Kasumi-1 (cell line): ENCODE measurements at regions not wholly inside any gene's neighbourhood (a gene's known extent, or its start where the extent isn't known, plus 50 kb on each side); places are given as distances from the start of the nearest gene placed in this dataset.
"Not testable (repeated sequence)": the region's sequence is repeated elsewhere in the genome, so short reads cannot be mapped to it uniquely, and the experiment has no call there.

Experiments
- DNase-seq, 2 experiments: peaks; one replicate each; lab custom pipeline; 2025; lab: John Stamatoyannopoulos, UW

GRCh38 chr1:168457296-168457695 lies 86.5 kb downstream of the XCL2 start:
- not testable (repeated sequence) for DNase-seq

GRCh38 chr1:168455764-168456163 lies 88.0 kb downstream of the XCL2 start:
- DNase-seq, result no peak

GRCh38 chr1:168454211-168454815 lies 89.5 kb downstream of the XCL2 start:
- DNase-seq, result no peak

- DNase-seq, result no peak
Measured at GRCh38 chr1:168453056-168453455, 90.7 kb downstream of the XCL2 start.

GRCh38 chr1:168452329-168452728 lies 91.5 kb downstream of the XCL2 start:
- no peak for DNase-seq

- no peak for DNase-seq
Measured at GRCh38 chr1:168447871-168448270, 95.9 kb downstream of the XCL2 start.

GRCh38 chr1:168446081-168446480 lies 97.7 kb downstream of the XCL2 start:
- DNase-seq, result no peak

DNA sequence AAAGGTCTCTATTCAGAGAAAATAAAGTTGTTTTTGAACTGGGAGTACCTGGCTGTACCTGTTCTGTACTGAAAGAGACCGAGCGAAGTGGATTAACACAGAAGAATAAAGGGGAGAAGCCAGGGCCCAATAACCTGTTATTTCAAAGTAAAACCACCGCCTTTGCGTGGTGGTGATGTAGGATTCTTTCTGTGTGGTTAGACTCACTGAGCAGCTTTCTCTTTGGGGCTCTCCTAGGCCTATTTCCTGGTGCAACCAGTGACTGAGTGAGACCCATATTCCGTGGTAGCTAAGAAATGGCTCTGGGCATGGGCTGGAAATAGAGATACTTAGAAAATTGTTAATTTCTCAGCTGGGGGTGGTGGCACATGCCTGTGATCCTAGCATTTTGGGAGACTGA lies 99.9 kb downstream of the XCL2 start:
- DNase-seq, result no peak

DNA sequence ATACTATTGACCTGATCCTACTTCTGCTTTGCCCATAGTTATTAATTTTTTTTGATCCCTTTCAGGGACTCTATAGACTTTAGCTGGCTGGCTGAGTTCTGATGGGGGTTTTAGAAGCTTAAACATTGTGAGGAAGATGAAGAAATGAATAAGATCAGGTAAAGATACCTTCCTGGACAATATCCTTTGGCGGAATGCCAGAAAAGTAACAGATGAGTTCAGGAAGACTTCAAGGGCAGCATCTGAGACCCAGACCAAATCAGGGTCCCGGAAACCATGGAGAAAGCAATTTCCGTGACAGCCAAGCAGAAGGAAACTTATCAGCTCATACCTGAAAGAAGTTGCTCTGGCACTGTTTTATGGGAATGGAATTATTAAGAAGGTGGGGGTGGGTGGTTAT lies 100.4 kb downstream of the XCL2 start:
- DNase-seq, result no peak

DNA sequence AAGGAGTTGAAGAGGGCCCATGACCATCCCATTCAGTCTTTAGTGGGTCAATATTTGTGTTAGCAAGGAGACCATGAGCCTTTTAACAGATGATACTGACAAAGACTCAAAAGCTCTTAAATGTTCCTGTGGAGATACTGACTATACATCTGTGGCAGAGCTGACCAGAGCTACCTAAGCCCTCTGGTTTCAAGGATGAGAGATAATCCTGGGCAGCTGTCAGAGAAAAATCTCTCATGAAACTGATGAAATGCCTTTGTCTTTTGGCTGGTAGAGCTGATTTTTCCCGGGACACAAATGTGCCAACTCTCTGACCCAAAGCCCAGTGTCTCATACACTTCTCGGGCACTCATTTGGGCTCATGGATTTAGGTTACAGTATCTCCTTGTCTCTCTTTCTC lies 100.9 kb downstream of the XCL2 start:
- DNase-seq, result no peak

DNA sequence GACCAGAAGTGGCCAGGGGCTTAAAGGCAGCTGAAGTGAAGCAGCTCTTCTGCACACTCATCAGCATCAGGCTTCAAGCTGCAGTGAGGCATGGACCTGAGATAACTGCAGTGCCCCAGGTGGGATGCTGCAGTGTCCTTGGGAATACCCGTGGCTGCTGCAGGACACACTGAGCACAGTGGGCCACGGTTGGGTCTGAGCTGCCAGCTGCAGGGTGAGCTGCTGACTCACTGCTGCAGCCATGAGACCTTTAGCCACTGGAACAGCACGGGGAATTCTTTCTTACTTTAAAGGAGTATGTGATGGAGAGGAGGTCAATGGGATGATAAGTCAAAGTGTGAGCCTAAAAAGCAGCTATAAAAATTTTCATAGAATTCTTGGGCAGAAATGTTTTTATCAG lies 102.1 kb downstream of the XCL2 start:
- no peak for DNase-seq

GRCh38 chr1:168439456-168440375 lies 104.1 kb downstream of the XCL2 start:
- DNase-seq, result peak; percentile 97 to 98

DNA sequence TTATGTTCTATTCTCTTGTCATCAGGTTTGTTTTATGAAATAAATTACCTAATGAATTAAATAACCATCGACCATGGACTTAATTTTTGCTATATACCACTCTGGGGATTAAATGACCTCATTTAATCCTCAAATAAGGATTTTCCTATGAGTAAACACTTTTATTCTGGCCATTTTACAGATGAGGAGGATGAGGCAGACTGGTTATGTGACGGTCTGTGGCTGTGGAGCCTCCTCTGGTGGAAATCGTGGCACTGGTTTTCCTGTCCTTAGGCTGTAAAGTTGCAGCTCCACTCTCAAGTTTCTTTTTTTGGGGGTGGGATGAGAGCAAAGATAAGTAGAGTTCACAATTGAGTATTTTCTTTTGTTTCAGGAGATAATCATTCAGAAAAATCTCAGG lies 105.2 kb downstream of the XCL2 start:
- DNase-seq, result no peak

GRCh38 chr1:168437821-168438220 lies 106.0 kb downstream of the XCL2 start:
- DNase-seq, result no peak

- no peak for DNase-seq
Measured at GRCh38 chr1:168435439-168435838, 108.4 kb downstream of the XCL2 start.

DNA sequence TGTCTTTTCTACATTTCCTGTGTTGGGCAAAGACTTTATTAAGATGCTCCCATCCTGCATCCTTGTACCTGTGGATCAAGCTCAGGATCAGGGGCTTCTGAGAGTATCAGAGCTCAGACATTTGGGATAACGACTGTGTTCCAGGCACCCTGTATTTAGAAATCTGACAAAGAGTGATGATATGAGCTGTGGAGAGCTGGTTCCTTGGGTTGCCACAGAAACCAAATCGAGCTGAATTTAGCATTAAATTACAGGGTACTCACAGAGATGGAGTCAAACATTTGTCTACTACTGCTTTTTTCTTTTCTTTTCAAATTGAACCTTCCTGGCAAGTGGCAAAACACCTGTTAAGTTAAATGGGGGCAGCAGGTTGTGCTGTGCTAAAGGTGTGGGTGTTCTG lies 110.6 kb downstream of the XCL2 start:
- no peak for DNase-seq

GRCh38 chr1:168431882-168432281 lies 111.9 kb downstream of the XCL2 start:
- no peak for DNase-seq

DNA sequence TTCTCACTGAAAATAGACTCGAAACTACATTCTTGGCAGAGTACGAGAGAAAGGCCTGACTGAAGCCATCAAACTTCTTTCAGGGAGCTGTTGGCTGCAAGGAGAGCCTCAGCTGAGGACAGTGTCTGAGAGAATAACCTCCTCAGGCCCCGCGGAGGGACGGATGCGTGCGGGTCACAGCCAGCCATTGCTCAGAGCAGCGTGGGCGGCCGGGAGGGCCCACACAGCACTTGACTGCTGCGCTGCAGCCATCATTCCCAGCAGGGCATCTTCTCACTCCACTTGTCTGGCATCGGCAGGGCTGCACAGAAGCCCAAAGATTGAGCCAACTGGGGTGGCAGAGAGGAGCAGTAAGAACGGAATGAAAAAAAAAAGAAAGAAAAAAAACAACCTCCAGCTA lies 113.5 kb downstream of the XCL2 start:
- DNase-seq, result no peak

GRCh38 chr1:168428063-168428731 lies 115.6 kb downstream of the XCL2 start:
- no peak for DNase-seq

DNA sequence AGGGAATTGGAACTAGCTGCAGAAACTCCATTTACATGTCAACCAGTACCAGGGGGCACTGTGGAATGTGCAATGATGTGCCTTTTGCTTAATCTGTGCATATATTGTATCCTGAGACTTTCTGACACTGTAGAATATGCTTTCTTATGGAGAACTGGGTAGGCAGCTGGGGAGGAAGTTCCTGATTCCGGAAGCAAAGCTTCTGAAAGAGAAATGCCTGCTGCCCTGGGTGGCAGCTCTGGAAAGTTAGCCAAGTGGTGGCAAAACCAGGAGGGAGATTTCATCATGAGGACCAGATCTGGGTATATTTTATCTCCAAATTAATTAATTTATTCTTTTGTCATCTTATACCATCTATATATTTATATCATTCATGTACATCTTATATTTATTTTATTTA lies 116.7 kb downstream of the XCL2 start:
- DNase-seq, result no peak

DNA sequence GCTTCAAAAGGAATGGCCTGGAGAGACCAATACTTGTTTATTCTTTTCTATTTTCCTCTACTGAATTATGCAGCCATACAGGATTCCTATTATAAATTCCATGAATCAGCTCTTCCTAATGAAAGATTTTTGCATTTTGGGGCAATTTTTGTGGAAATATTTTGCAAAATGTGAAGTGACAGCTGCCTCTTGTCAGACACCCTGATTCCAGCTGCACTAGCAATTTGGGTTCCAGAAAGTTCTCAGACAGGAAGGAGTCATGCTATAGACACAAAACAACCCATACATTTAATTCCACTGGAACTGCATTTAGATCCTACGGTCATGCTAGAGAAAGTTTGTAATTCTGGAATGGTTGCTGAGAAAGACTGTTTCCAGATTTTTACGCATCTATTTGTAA lies 119.5 kb downstream of the XCL2 start:
- no peak for DNase-seq

DNA sequence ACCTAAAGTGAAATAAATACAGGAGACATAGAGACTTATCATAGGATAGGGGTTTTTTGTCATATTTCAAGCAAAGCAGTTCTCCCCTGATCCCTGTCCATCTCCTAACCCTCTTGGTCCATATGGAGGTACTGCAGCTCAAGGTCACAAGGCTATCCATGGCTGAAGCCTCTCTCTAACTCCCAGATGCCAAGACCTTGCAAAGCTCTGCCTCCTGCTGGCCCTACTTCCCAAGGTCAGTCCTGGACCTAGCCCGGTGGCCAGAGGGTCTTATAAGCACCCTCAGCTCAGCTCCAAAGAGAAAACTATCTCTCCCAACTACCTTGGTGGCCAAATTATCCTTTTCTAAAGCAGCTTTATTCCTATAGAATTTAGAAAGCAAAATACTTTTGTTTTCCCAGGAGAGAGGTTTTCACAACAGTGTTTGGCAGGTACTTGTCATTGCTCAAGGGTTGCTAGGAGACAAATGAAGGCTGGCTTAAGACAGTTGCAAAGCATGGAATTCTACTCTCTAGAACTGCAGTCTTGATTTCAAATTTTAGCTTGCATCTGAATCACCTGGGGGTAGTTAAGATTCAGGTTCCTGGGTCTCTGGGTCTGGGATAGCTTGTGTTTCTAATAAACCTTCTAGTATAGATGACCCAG lies 121.5 kb downstream of the XCL2 start:
- no peak for DNase-seq
